Erythroblast (primary cell): ENCODE measurements at regions not wholly inside any gene's neighbourhood (a gene's known extent, or its start where the extent isn't known, plus 50 kb on each side); places are given as distances from the start of the nearest gene placed in this dataset.
"Not testable (repeated sequence)": the region's sequence is repeated elsewhere in the genome, so short reads cannot be mapped to it uniquely, and the experiment has no call there.

ENCODE experiments used
- GATA1 ChIP-seq: IDR thresholded peaks from 2 replicates; pipeline ENCODE4 v1.6.1; 2011; ENCODE audit warnings: low read depth, mild to moderate bottlenecking, control low read depth, low read length, moderate library complexity
- POLR2A ChIP-seq: IDR thresholded peaks from 2 replicates; pipeline ENCODE4 v1.6.1; 2011; ENCODE audit warnings: mild to moderate bottlenecking, low read length

DNA sequence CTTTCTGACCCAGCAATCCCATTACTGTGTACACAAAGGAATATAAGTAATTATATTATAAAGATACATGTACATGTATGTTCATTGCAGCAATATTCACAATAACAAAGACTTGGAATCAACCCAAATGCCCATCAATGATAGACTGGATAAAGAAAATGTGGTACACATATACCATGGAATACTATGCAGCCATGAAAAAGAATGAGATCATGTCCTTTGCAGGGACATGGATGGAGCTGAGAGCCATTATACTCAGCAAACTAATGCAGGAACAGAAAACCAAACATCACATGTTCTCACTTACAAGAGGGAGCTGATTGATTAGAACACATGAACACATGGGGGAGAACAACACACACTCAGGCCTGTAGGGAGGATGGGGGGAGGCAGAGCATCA lies 286.1 kb downstream of the SOCS6 start:
- not testable (repeated sequence) for TF ChIP-seq POLR2A, GATA1
